ENCODE measurements at regions not wholly inside any gene's neighbourhood (a gene's known extent, or its start where the extent isn't known, plus 50 kb on each side); places are given as distances from the start of the nearest gene placed in this dataset.

GRCh38 chr3:117745516-117745915 is 1035.9 kb downstream of the TUSC7 start:
- TF ChIP-seq GATA2 (IDR thresholded peaks at IDR 0.05; ENCODE audit: low read depth, low read length) (no peak), GATA3 (IDR thresholded peaks at IDR 0.05; ENCODE audit: low read depth, low read length) (no peak)
